Activated T-cell treated with anti-CD3 and anti-CD28 coated beads, Interleukin-2, amount 50 U/mL, for 4 hours (primary cell): ENCODE measurements at regions not wholly inside any gene's neighbourhood (a gene's known extent, or its start where the extent isn't known, plus 50 kb on each side); places are given as distances from the start of the nearest gene placed in this dataset.

Source experiments
- ATAC-seq, 2 donors: fragments of 200-7000 bp; cut with Tn5 transposase; one replicate each; pipeline ENCODE4 v1.10.0; 2021
- DNase-seq: peaks from one replicate; pipeline ENCODE4 v3.0.0-alpha.2; 2020
- H3K27me3 Mint-ChIP-seq: one replicate; pipeline ENCODE4 v1.8.0; 2021; ENCODE audit warnings: low read depth, mixed read lengths
- H3K36me3 Mint-ChIP-seq: one replicate; pipeline ENCODE4 v1.8.0; 2022; ENCODE audit warnings: mixed read lengths; ENCODE audit not compliant: insufficient read depth
- H3K4me1 Mint-ChIP-seq: one replicate; pipeline ENCODE4 v1.8.0; 2021; ENCODE audit warnings: low read depth, mixed read lengths
- H3K4me3 Mint-ChIP-seq: one replicate; pipeline ENCODE4 v1.8.0; 2021; ENCODE audit warnings: mild to moderate bottlenecking, moderate library complexity, mixed read lengths
- H3K9me3 Mint-ChIP-seq: one replicate; pipeline ENCODE4 v1.8.0; 2021; ENCODE audit warnings: mixed read lengths

DNA sequence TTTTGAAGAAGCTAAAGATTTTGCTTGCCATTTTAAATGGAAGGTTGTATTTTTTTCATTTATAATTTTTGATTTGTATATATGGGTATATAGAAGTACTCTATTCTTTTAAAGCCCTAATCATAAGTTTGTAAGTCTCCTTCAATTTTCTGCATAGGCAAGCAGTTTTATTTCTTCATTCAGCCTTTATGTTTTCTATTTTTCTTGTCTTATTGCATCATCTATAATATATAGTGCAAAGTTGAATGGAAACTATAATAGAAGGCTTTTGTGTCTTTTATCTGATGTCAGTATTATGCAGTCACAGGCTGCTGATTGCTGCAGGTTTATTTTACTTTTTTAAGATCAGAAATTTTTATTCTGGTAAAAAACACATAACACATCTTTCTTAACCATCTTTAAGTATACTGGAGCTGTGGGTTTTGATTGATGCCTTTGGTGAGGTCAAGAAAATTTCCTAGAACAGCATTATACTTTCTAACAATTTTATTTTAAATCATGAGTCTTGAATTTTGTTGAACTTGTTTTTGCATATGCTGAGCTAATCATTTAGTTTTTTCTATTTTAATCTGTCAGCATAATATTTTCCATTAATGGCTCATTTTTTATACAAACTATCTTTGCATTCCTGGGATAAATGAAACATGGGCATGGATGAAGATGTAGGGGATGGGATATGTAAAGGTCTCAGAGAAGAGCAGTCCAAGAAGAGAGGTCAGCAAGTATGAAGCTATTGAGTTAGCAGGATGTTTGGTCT, 366.7 kb upstream of the MAP3K7 start:
- DNase-seq: no peak
- Mint-ChIP-seq H3K36me3 (no peaks in the 10 kb centered on the region), H3K27me3 (no peaks in the 10 kb centered on the region), H3K9me3 (no peaks in the 10 kb centered on the region), H3K4me1 (no peaks in the 10 kb centered on the region), H3K4me3 (no peak overlapping the region)
- ATAC-seq: no peak

DNA sequence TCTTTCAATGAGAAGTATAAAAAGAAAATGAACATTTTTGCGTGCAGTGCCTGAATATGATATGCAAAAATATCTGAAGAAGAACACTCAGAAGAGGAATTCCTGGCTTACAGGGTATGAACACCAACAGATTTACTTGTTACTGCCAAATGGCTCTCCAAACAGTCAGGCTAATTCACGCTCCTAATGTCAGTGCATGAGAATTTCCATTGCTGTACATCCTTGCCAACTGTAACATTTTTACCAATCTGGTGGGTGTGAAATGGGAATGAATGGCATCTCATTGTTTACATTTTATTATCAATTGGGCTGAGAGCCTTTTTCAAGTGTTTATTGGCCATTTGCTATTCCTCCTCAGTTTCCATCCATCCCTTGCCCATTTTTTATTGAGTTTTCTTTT, 365.3 kb upstream of the MAP3K7 start:
- Mint-ChIP-seq H3K27me3 (no peaks in the 10 kb centered on the region), H3K9me3 (no peaks in the 10 kb centered on the region), H3K4me3 (no peak overlapping the region), H3K36me3 (no peaks in the 10 kb centered on the region), H3K4me1 (no peaks in the 10 kb centered on the region)
- ATAC-seq (no peak), DNase-seq (no peak)

DNA sequence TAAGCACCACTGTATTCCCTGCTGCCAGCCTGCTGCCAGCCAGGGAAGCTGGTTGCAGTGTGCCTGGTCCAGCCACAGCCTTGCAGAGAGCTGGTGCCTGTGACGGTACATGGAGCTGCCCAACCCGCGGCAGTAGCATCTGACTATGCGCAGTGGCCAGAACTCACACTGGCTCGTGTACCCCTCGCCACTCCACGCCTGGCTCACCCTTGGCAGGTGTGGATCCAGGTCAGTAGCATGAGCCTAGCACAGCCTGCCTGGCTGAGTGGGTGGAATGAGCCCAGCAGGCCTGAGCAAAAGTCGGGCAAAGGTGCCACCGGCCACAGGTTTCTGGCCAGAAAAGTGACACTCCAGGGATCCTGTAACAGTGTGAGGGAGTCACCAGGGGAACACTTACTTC, 361.7 kb upstream of the MAP3K7 start:
- Mint-ChIP-seq H3K4me1 (no peaks in the 10 kb centered on the region), H3K36me3 (no peaks in the 10 kb centered on the region), H3K4me3 (no peak overlapping the region), H3K9me3 (no peaks in the 10 kb centered on the region), H3K27me3 (no peaks in the 10 kb centered on the region)
- DNase-seq (no peak), ATAC-seq (no peak)

DNA sequence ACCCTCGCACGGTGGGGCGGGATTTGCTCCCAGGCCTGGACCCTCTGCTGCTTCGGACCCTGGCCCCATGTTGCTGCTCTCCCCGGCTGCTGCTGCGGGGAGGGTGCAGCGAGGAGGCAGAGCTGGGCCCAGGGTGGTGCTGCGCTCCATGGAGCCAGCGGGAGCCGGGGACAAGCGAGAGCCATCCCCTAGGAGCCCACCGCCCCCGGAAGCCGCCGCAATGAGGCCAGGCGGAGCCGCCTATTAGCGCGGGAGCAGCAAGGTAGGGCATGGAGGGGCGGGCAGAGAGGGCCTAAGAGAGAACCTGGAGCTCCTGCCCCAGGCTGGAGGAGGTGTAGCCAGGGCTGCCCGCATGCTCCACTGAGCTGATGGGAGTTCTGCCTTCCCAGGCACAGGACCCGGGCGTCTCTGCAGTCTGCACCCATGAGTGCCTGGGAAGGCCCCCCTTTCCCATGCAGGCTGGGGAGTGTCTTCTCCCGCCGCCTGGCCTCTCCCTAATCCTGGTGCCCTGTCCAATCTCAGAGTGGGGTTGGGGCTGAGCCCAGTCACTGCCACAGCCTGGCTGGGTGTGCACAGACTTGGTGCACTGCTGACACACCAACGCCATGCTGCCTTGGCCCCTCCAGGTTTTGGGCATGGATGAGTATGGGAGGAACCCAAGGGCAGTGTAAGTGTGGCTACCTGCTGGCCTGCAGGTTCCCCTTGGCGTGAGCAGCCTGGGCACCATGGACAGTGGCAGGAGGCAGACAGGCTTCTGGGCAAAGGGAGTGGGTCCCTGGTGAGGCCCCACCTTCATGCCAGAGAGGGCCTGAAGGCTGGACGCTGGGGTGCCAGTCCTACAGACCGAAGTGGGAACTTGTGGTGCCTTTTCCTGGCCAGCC, 360.6 kb upstream of the MAP3K7 start:
- Mint-ChIP-seq H3K4me1 (no peaks in the 10 kb centered on the region), H3K36me3 (no peaks in the 10 kb centered on the region), H3K27me3 (no peaks in the 10 kb centered on the region), H3K4me3 (no peak overlapping the region), H3K9me3 (no peaks in the 10 kb centered on the region)
- peak in 1 of 2 donors; percentile 8 for ATAC-seq
- DNase-seq: no peak

DNA sequence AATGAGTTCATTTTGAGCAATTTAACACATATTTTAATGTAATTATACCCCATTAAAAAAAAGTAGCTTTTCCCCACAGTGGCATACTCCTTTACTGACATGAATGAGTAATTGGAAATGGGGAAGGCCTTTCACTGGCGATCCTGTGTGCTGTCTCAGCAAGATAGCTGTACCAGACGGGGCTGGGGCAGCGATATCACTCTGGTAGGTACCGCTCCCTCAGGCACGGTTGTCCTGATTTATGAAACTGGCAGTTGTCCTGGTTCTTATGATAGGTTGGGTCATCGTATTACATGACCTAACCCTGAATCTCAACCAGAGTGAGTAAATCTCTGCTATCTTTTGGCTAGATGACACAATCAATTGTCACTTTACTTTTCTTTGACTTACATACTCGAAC, 355.0 kb upstream of the MAP3K7 start:
- Mint-ChIP-seq H3K4me3 (no peak overlapping the region), H3K36me3 (no peaks in the 10 kb centered on the region), H3K9me3 (no peaks in the 10 kb centered on the region), H3K27me3 (no peaks in the 10 kb centered on the region), H3K4me1 (peaks cover 6% of the 10 kb centered on the region)
- DNase-seq: no peak
- ATAC-seq: no peak

DNA sequence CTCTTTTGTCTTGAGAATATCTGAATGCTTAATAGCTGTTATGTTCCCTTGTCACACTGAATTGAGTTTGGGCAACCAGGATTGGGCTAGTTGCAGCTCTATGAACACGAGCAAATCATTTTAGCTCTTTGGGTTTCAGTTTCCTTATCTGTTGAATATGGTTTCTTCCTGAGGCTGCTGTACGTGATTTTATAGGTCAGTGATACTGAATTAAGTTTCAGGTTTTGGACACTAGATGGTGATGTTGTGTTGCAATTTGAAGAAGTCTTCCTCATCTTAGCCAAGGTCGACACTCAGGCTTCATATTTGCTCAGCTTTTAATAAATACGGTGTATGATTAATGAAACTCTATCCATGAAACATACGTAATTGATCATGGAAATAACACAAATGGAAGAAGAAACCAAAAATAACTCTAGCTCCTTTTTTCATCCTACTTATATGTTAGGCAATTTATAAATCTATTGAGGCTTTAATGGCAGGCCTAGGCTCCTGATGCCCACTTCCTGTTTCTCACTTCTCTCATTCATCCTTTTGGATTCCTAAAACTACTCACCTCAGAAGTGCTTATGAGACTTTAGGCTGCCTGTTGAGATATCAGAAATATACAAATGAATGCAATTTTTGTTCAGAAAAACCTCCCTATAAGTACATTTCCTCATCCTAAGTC, 354.1 kb upstream of the MAP3K7 start:
- Mint-ChIP-seq H3K27me3 (no peaks in the 10 kb centered on the region), H3K9me3 (no peaks in the 10 kb centered on the region), H3K4me1 (peaks cover 6% of the 10 kb centered on the region), H3K4me3 (peak overlapping the region; percentile 15), H3K36me3 (no peaks in the 10 kb centered on the region)
- ATAC-seq: peak; percentile 82 to 90
- DNase-seq: no peak

DNA sequence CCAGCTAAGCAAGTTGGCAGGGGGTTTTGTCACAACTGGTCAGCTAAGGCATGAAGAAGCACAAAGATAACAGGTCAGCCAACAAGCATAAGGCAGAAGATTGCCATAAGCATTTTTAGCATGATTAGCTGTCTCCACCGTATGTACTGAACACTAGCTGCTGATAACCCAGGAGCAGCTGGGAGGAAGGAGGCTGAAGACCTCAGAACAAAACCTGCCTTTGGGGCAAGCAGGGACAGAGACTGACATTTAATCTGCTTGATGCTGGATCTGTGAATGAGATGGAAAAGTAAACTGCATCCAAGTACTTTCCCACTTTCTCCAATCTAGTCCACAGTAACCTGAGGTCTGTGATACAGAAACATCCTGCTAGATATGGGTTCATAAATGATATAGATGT, 353.0 kb upstream of the MAP3K7 start:
- DNase-seq (no peak), ATAC-seq (no peak)
- Mint-ChIP-seq H3K9me3 (no peaks in the 10 kb centered on the region), H3K4me3 (no peak overlapping the region), H3K4me1 (peaks cover 6% of the 10 kb centered on the region), H3K27me3 (no peaks in the 10 kb centered on the region), H3K36me3 (no peaks in the 10 kb centered on the region)

DNA sequence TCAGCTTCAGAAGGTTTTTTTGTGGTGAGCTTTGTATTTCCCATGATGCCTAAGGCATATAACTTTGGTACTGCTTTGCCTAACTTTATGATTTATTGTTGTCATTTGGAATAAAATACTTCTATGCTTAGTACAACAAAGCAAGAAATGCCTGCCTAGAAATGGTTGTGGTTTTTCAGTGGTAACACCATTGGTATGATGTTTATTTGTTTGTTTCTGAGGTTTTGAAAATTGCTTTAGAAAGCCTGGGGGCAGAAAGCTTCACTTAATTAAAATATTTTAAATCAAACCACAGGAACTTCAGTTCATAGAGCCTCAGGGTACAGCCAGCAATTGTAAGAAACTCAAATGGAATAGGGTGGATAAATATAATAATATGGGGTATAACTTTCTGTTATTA, 351.2 kb upstream of the MAP3K7 start:
- DNase-seq (no peak), ATAC-seq (no peak)
- no peak overlapping the region for H3K4me3 Mint-ChIP-seq
- no peaks in the 10 kb centered on the region for H3K9me3 Mint-ChIP-seq
- H3K27me3 Mint-ChIP-seq: no peaks in the 10 kb centered on the region
- peaks cover 6% of the 10 kb centered on the region for H3K4me1 Mint-ChIP-seq
- no peaks in the 10 kb centered on the region for H3K36me3 Mint-ChIP-seq

DNA sequence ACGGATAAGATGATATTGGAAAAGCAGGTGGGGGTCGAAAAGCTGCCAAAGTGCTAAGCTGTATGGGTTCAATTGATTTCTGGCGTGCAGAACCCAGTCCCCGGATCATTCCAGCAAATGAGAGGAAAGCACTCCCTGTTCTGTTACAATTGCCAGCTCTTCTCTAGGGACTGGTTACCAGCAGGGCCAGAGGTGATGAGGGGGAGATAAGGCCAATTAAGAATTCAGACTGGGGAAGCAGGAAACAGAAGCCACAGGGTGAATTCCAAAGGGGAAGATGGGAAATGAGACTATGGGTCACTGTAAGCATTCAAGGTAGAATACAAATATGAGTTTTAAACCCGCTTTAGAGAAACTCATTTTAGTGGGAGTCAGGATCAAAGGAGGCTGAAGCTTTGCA, 349.4 kb upstream of the MAP3K7 start:
- Mint-ChIP-seq H3K36me3 (no peaks in the 10 kb centered on the region), H3K4me3 (no peak overlapping the region), H3K9me3 (no peaks in the 10 kb centered on the region), H3K27me3 (peaks cover 10% of the 10 kb centered on the region), H3K4me1 (peaks cover 6% of the 10 kb centered on the region)
- ATAC-seq (no peak), DNase-seq (no peak)

DNA sequence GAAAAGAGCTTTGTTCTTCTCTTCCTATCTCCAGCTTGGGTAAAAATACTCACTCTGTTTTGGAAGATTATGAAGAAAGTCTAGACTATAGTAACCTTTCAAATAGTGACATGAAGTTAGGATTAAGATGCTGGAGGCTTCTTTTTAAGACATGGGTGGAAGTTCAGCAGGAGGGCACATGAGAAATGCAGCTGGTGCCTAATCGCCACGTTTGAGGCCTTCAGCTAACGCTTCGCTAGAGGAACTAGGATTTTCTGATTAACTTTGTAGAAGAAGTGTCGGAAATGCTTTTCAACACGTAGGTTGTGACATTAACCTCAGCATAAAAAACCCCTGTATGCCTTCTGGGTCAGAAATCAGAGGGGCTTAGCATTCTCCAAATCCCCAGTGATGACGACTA, 348.1 kb upstream of the MAP3K7 start:
- ATAC-seq (no peak), DNase-seq (no peak)
- Mint-ChIP-seq H3K9me3 (no peaks in the 10 kb centered on the region), H3K36me3 (no peaks in the 10 kb centered on the region), H3K4me1 (peaks cover 1% of the 10 kb centered on the region), H3K4me3 (no peak overlapping the region), H3K27me3 (peaks cover 10% of the 10 kb centered on the region)

DNA sequence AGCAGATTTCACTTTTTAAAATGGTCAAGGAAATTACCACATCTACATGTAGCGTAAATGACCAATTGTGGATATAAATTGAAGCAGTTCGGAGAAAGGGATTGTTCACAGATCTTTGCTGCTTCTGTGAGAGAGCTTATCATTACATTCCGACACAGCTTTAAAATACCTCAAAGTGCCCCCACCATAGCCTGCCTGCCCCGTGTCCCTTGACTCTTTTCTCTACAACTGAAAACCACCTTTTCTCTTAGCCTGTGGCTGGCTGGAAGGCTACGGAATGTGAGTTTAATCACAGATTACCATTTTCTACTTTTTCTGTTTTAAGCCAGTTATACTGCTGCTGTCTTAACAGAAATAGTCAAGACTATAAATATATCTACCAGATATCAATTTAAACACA, 347.2 kb upstream of the MAP3K7 start:
- no peaks in the 10 kb centered on the region for H3K36me3 Mint-ChIP-seq
- H3K9me3 Mint-ChIP-seq: no peaks in the 10 kb centered on the region
- ATAC-seq (no peak), DNase-seq (no peak)
- no peaks in the 10 kb centered on the region for H3K4me1 Mint-ChIP-seq
- peaks cover 12% of the 10 kb centered on the region for H3K27me3 Mint-ChIP-seq
- no peak overlapping the region for H3K4me3 Mint-ChIP-seq

DNA sequence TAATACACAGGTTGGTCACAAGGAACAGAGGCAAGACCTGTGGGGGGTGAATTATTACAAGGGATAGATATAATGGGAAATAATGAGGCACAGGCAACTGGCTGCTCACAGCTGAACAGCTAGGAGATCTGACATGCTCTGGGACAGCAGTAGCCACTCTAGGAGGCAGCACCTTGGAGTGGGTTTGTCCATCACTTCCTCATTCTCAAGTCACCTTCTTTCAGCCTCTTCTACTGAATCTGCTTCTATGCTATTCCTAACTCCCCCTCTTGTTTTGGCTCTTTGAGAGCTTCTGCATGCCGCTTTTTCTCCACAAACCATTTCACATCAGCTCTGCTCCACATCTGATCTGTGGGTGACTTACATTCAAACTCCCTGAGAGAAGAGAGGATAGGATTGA, 345.5 kb upstream of the MAP3K7 start:
- Mint-ChIP-seq H3K27me3 (peaks cover 12% of the 10 kb centered on the region), H3K4me1 (no peaks in the 10 kb centered on the region), H3K36me3 (no peaks in the 10 kb centered on the region), H3K9me3 (no peaks in the 10 kb centered on the region), H3K4me3 (no peak overlapping the region)
- ATAC-seq (no peak), DNase-seq (no peak)

DNA sequence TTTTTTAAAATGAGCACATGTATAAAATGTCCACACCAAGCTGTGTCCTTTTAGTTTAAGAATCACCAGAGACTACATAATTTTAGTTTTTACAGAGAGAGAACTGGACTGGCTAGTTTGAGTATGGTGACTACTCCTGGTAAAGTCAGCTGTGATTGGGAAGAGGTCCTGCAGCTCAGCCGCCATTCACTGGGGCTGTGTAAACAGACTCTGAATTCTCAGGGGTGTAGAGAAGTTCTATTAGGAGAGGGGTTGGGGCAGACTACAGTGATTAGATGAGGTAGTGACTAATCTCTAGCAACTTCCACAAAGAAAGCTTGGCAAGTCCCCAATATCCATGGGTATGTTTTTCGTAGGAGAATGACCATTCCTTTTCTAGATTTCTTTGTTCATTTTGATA, 341.2 kb upstream of the MAP3K7 start:
- ATAC-seq (no peak), DNase-seq (no peak)
- Mint-ChIP-seq H3K27me3 (peaks cover 12% of the 10 kb centered on the region), H3K36me3 (no peaks in the 10 kb centered on the region), H3K4me1 (no peaks in the 10 kb centered on the region), H3K9me3 (no peaks in the 10 kb centered on the region), H3K4me3 (no peak overlapping the region)

DNA sequence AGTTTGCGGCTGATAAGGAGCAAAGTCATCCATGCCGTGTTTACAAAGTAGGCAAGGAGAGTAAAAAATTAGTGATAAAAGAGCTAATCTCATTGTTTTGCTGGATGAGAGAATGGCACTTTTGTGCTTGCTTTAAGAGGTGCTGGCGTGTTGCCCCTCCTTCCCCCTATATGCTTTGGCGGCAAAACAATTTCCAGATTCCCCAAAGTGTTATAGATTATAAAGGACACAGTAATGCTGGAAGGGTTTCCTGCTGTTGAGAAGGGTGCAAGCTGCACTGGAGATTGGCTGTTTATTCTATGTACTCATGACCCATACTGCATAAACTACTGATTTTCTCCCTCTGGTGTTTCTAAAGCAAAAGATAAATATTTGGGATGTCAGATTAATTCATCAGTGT, 338.9 kb upstream of the MAP3K7 start:
- no peak for ATAC-seq
- DNase-seq: no peak
- no peak overlapping the region for H3K4me3 Mint-ChIP-seq
- H3K27me3 Mint-ChIP-seq: peaks cover 2% of the 10 kb centered on the region
- no peaks in the 10 kb centered on the region for H3K4me1 Mint-ChIP-seq
- no peaks in the 10 kb centered on the region for H3K36me3 Mint-ChIP-seq
- H3K9me3 Mint-ChIP-seq: no peaks in the 10 kb centered on the region

DNA sequence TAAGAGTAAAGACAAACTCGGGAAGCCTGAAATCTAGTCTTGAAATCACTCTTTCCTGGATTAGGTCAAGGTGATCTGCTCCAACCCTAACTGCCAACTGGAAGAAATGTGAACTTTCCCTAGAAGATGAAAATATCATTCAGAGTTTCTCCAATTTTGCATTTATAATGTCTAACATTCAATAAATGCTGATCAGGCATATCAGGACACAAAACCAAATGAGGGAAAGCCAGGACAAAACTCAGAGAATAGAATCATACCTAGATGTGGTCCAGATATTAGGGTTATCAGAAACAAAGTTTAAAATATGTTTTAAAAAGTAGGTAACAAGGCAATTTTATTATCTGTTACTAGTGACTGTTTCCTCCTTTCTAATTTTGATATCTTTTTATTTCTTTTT, 335.5 kb upstream of the MAP3K7 start:
- no peak overlapping the region for H3K4me3 Mint-ChIP-seq
- H3K4me1 Mint-ChIP-seq: no peaks in the 10 kb centered on the region
- ATAC-seq: no peak
- no peak for DNase-seq
- no peaks in the 10 kb centered on the region for H3K9me3 Mint-ChIP-seq
- no peaks in the 10 kb centered on the region for H3K36me3 Mint-ChIP-seq
- H3K27me3 Mint-ChIP-seq: peaks cover 4% of the 10 kb centered on the region
